HEK293T (cell line): ENCODE measurements at regions not wholly inside any gene's neighbourhood (a gene's known extent, or its start where the extent isn't known, plus 50 kb on each side); places are given as distances from the start of the nearest gene placed in this dataset.

Source experiments
- CTCF ChIA-PET: fragments of 350-600 bp; formaldehyde crosslinking; extraction: SDS; loops from one replicate; lab custom pipeline; 2021; ENCODE audit warnings: antibody characterized with exemption, inconsistent platforms; lab: Yijun Ruan, JAX
- POLR2A ChIA-PET: fragments of 350-600 bp; formaldehyde crosslinking; extraction: SDS; loops from one replicate; lab custom pipeline; 2020; ENCODE audit warnings: antibody characterized with exemption, inconsistent platforms; lab: Yijun Ruan, JAX
- DNase-seq: peaks from one replicate; pipeline ENCODE4 v3.0.0; 2012; ENCODE audit warnings: mixed read lengths; ENCODE audit errors: extremely low spot score
- ARNT ChIP-seq: fragments of 450-650 bp; IDR thresholded peaks from 2 replicates; pipeline ENCODE4 v1.6.1; 2017; ENCODE audit warnings: mild to moderate bottlenecking
- BHLHE40 ChIP-seq: fragments of 450-650 bp; IDR thresholded peaks from 2 replicates; pipeline ENCODE4 v1.6.1; 2016; ENCODE audit warnings: mild to moderate bottlenecking, moderate library complexity, borderline replicate concordance
- CTBP1 ChIP-seq: fragments of 450-650 bp; IDR thresholded peaks from 2 replicates; pipeline ENCODE4 v1.6.1; 2016; ENCODE audit warnings: borderline replicate concordance
- ELF4 ChIP-seq: fragments of 450-650 bp; IDR thresholded peaks from 2 replicates; pipeline ENCODE4 v1.6.1; 2017; ENCODE audit warnings: antibody characterized with exemption
- FOXA1 ChIP-seq: fragments of 450-650 bp; IDR thresholded peaks from 2 replicates; pipeline ENCODE4 v1.6.1; 2016; ENCODE audit warnings: mild to moderate bottlenecking
- FOXK2 ChIP-seq: fragments of 450-650 bp; IDR thresholded peaks from 2 replicates; pipeline ENCODE4 v1.6.1; 2016; ENCODE audit warnings: mild to moderate bottlenecking
- FOXM1 ChIP-seq: fragments of 450-650 bp; IDR thresholded peaks from 2 replicates; pipeline ENCODE4 v1.6.1; 2017; ENCODE audit warnings: mild to moderate bottlenecking, borderline replicate concordance
- HDGF ChIP-seq: fragments of 450-650 bp; IDR thresholded peaks from 2 replicates; pipeline ENCODE4 v1.6.1; 2017; ENCODE audit warnings: antibody characterized with exemption, borderline replicate concordance
- L3MBTL2 ChIP-seq: fragments of 450-650 bp; conservative IDR thresholded peaks from 2 replicates; pipeline ENCODE4 v1.6.1; 2016; ENCODE audit warnings: mild to moderate bottlenecking
- LEF1 ChIP-seq: fragments of 450-650 bp; IDR thresholded peaks from 2 replicates; pipeline ENCODE4 v1.6.1; 2017; ENCODE audit warnings: mild to moderate bottlenecking, borderline replicate concordance
- NFRKB ChIP-seq: fragments of 450-650 bp; IDR thresholded peaks from 2 replicates; pipeline ENCODE4 v1.6.1; 2016; ENCODE audit warnings: mild to moderate bottlenecking, moderate library complexity
- SP1 ChIP-seq: fragments of 450-650 bp; IDR thresholded peaks from 2 replicates; pipeline ENCODE4 v1.6.1; 2017
- SUZ12 ChIP-seq: fragments of 450-650 bp; IDR thresholded peaks from 2 replicates; pipeline ENCODE4 v1.6.1; 2016; ENCODE audit warnings: mild to moderate bottlenecking
- TARDBP ChIP-seq: fragments of 450-650 bp; IDR thresholded peaks from 2 replicates; pipeline ENCODE4 v1.6.1; 2016
- ZNF384 ChIP-seq: fragments of 450-650 bp; IDR thresholded peaks from 2 replicates; pipeline ENCODE4 v1.6.1; 2016
- TF ChIP-seq, protein P1 (sequence below): fragments of 450-650 bp; IDR thresholded peaks from 2 replicates; pipeline ENCODE4 v1.6.1; 2016

DNA sequence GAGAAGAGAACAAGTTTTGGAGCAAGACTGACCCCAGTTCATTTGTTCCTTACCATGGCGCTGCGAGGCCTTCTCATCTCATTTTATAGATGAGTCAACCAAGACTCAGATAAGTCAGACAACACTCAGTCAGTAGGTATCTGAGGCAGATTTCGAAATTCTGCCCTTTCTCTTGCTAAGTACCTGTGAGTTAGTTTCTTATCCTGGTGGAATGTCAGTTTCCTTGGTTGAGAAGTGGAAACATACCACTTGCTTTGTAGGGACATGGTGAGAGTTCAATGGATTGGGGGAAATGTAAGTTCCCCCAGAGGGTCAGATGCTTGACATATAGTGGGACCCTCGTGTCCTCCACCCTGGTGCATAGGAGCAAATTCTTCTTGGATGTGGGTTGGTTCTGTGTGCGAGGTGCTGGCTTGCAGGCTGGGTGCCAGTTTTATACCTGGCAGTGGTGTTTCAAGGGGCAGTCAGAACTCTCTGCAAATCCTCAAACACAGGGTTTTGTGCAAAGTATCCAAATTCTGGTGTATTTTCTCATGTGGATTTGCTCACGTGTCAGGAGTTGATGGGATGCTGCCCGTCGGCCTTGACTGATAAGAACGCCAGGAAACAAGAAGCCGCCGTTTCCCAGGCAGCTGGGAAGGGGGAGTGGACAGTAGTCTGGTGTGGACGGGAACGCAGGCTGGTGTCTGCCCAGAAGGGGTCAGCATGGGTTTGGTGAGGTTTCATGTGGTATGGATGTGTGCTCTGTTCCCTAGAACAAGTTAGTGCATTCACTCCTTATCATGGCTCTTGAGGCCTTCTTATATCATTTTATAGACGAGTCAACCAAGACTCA is 61.1 kb upstream of the CIBAR2 start:
- DNase-seq, result no peak
- CTCF ChIA-PET, result interaction anchor here (0.6 to 1.7 kb wide), 7 partner anchors 10 to 54 kb away, joined by 3 to 8 read pairs (median 3); no protein-coding TSS in a partner anchor
- TF ChIP-seq TARDBP (no peak), HDGF (no peak)
- POLR2A ChIA-PET, result no interaction called here

DNA sequence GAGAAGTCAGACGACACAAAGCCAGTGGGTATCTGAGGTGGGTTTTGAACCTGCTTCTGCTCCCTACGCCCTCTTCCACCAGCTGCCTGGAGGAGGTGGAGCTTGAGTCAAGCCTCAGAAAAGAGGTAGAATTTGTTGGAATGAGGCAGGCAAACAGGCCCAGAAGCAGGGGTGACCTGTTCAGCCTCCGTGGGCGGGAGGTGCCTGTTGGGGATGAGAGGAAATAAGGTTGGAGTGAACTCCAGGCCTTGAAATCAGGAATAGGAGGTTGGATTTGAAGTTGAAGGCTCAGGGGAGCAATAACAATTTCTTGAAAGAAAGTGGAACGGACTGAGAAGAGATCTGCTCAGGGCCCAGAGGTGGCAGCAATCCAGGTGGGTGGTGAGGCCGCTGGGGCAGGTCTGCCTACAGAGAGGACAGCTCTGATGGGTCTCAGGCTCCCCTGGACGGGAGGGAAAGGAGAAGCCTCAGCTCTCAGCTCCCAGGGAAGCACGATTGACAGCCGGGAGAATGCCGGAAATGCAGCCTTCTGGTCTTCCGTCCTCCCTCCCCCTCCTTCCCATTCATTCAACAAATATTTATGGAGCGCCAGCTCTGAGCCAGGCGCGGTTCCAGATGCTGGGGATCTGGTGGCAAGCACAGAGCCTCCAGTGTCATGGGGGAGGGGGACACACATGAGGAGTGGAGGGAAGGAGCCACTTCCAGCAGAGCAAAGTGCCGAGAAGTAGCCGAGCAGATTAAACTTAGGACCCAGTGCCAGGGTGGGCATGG is 61.9 kb upstream of the CIBAR2 start:
- ChIA-PET POLR2A (interaction anchor here (0.7 kb wide), 1 partner anchor 62 kb away, joined by 3 read pairs; no protein-coding TSS in a partner anchor), CTCF (interaction anchor here (1.6 kb wide), 1 partner anchor 59 kb away, joined by 3 read pairs; no protein-coding TSS in a partner anchor)
- TF ChIP-seq, protein P1, sequence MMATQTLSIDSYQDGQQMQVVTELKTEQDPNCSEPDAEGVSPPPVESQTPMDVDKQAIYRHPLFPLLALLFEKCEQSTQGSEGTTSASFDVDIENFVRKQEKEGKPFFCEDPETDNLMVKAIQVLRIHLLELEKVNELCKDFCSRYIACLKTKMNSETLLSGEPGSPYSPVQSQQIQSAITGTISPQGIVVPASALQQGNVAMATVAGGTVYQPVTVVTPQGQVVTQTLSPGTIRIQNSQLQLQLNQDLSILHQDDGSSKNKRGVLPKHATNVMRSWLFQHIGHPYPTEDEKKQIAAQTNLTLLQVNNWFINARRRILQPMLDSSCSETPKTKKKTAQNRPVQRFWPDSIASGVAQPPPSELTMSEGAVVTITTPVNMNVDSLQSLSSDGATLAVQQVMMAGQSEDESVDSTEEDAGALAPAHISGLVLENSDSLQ, result peak; percentile 49; the same call in 1 of the 2 replicates
- TF ChIP-seq NFRKB, result no peak
- no peak for DNase-seq

GRCh38 chr16:85174871-85175723 is 62.8 kb upstream of the CIBAR2 start:
- CTCF ChIA-PET, result interaction anchor here (1.6 kb wide), 1 partner anchor 60 kb away, joined by 3 read pairs; no protein-coding TSS in a partner anchor
- no peak for DNase-seq
- POLR2A ChIA-PET, result interaction anchor here (0.7 kb wide), 1 partner anchor 61 kb away, joined by 3 read pairs; no protein-coding TSS in a partner anchor
- TF ChIP-seq CTBP1, result no peak
- no peak for TF ChIP-seq SP1
- TF ChIP-seq HDGF, result no peak
- no peak for TF ChIP-seq NFRKB
- no peak for TF ChIP-seq FOXK2
- no peak for TF ChIP-seq ZNF384
- no peak for TF ChIP-seq BHLHE40
- no peak for TF ChIP-seq FOXA1
- no peak for TF ChIP-seq FOXM1
- TF ChIP-seq TARDBP, result no peak

DNA sequence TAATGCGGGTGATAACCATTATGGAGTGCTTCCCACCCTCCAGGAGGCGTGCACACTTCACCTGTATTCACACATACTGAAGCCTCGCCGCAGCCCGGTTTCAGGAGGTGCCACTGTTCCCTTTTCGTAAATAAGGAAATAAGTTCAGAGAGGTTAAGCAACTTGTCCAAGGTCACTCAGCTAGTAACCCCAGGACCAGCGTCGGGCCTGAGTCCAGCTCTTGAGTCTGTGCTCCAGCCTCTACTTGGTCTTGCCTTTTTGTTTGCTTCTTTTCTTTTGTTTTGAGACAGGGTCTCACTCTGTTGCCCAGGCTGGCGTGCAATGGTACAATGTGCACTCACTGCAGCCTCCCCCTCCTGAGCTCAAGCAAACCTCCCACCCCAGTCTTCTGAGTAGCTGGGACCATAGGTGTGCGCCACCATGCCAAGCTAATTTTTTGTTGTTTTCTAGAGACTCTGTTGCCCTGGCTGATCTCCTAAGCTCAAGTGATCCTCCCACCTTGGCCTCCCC is 63.5 kb upstream of the CIBAR2 start:
- TF ChIP-seq LEF1 (no peak), CTBP1 (no peak), BHLHE40 (no peak), ARNT (no peak), NFRKB (no peak), TARDBP (no peak)
- no peak for DNase-seq
- ChIA-PET POLR2A (interaction anchor here (0.8 kb wide), 1 partner anchor 9 kb away, joined by 3 read pairs; no protein-coding TSS in a partner anchor), CTCF (interaction anchor here (1.6 kb wide), 1 partner anchor 61 kb away, joined by 3 read pairs; no protein-coding TSS in a partner anchor)

- no peak for DNase-seq
- POLR2A ChIA-PET, result interaction anchor here (0.8 kb wide), 1 partner anchor 8 kb away, joined by 3 read pairs; no protein-coding TSS in a partner anchor
- CTCF ChIA-PET, result no interaction called here
- TF ChIP-seq ELF4 (no peak), FOXM1 (no peak)
Measured at GRCh38 chr16:85176541-85177447, 64.5 kb upstream of the CIBAR2 start.

- ChIA-PET POLR2A (no interaction called here), CTCF (no interaction called here)
- TF ChIP-seq LEF1, result no peak
- TF ChIP-seq SUZ12, result no peak
- no peak for TF ChIP-seq FOXM1
- TF ChIP-seq, protein P1, result no peak
- TF ChIP-seq ELF4, result no peak
- no peak for TF ChIP-seq SP1
- no peak for TF ChIP-seq FOXA1
- TF ChIP-seq L3MBTL2, result no peak
- TF ChIP-seq TARDBP, result no peak
- no peak for TF ChIP-seq BHLHE40
- TF ChIP-seq FOXK2, result no peak
- TF ChIP-seq ZNF384, result no peak
- no peak for TF ChIP-seq HDGF
- TF ChIP-seq ARNT, result no peak
- TF ChIP-seq NFRKB, result no peak
- no peak for TF ChIP-seq CTBP1
Measured at GRCh38 chr16:85177448-85177846, 65.2 kb upstream of the CIBAR2 start.

More at GRCh38 chr16:85177448-85177846, 65.2 kb upstream of the CIBAR2 start:
- DNase-seq, result no peak
